ENCODE measurements at regions not wholly inside any gene's neighbourhood (a gene's known extent, or its start where the extent isn't known, plus 50 kb on each side); places are given as distances from the start of the nearest gene placed in this dataset.

GRCh38 chr2:241990466-241990865, 120.9 kb downstream of the RTP5 start:
- H3K36me3 ChIP-seq (ENCODE audit: control insufficient read depth, insufficient read depth, low read length): no peaks in the 10 kb centered on the region
- CTCF ChIA-PET: no interaction called here
- DNase-seq (ENCODE audit: low read depth): no peak
- POLR2A ChIA-PET: interaction anchor here (0.7 kb wide), 1 partner anchor 16 kb away, joined by 6 read pairs; no protein-coding TSS in a partner anchor
- TF ChIP-seq, protein P1, sequence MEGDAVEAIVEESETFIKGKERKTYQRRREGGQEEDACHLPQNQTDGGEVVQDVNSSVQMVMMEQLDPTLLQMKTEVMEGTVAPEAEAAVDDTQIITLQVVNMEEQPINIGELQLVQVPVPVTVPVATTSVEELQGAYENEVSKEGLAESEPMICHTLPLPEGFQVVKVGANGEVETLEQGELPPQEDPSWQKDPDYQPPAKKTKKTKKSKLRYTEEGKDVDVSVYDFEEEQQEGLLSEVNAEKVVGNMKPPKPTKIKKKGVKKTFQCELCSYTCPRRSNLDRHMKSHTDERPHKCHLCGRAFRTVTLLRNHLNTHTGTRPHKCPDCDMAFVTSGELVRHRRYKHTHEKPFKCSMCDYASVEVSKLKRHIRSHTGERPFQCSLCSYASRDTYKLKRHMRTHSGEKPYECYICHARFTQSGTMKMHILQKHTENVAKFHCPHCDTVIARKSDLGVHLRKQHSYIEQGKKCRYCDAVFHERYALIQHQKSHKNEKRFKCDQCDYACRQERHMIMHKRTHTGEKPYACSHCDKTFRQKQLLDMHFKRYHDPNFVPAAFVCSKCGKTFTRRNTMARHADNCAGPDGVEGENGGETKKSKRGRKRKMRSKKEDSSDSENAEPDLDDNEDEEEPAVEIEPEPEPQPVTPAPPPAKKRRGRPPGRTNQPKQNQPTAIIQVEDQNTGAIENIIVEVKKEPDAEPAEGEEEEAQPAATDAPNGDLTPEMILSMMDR (IDR thresholded peaks at IDR 0.05; ENCODE audit: insufficient read depth, low read depth, low read length): no peak
- no peak overlapping the region for H3K4me3 ChIP-seq (ENCODE audit: low read depth, low read length)
- no peaks in the 10 kb centered on the region for H3K27me3 ChIP-seq (ENCODE audit: control insufficient read depth, insufficient read depth, low read length)

GRCh38 chr2:241991299-241991698, 121.8 kb downstream of the RTP5 start:
- TF ChIP-seq, protein P1 (IDR thresholded peaks at IDR 0.05; ENCODE audit: insufficient read depth, low read depth, low read length): no peak

DNA sequence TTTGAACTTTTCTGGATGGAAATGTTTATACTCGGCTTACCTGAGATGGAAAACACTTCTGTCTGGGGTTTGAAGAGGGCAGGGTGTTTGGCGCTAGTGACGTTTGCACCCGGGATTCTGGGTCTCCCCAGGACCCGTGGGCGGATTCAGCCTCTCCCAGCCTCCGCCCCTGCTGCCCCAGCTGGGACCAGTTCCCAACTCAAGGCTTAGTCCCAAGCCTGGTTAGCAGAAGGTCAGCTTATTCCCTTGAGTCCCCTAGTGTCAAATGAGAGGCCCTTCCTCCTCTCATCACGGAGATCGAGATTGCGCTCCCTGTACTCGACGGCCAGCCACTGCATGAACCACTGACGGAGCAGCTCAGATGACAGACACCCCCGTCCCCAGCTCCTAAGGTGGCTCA, 123.2 kb downstream of the RTP5 start:
- Histone ChIP-seq H3K36me3 (ENCODE audit: control insufficient read depth, insufficient read depth, low read length) (no peaks in the 10 kb centered on the region), H3K27me3 (ENCODE audit: control insufficient read depth, insufficient read depth, low read length) (no peaks in the 10 kb centered on the region), H3K4me3 (ENCODE audit: low read depth, low read length) (no peak overlapping the region)
- POLR2A ChIA-PET: no interaction called here
- TF ChIP-seq, protein P1 (IDR thresholded peaks at IDR 0.05; ENCODE audit: insufficient read depth, low read depth, low read length): no peak
- no peak for DNase-seq (ENCODE audit: low read depth)
- CTCF ChIA-PET: no interaction called here

More at GRCh38 chr2:241991299-241991698, 121.8 kb downstream of the RTP5 start:
- Histone ChIP-seq H3K36me3 (ENCODE audit: control insufficient read depth, insufficient read depth, low read length) (no peaks in the 10 kb centered on the region), H3K27me3 (ENCODE audit: control insufficient read depth, insufficient read depth, low read length) (no peaks in the 10 kb centered on the region), H3K4me3 (ENCODE audit: low read depth, low read length) (no peak overlapping the region)
- ChIA-PET CTCF (no interaction called here), POLR2A (no interaction called here)
- no peak for DNase-seq (ENCODE audit: low read depth)

DNA sequence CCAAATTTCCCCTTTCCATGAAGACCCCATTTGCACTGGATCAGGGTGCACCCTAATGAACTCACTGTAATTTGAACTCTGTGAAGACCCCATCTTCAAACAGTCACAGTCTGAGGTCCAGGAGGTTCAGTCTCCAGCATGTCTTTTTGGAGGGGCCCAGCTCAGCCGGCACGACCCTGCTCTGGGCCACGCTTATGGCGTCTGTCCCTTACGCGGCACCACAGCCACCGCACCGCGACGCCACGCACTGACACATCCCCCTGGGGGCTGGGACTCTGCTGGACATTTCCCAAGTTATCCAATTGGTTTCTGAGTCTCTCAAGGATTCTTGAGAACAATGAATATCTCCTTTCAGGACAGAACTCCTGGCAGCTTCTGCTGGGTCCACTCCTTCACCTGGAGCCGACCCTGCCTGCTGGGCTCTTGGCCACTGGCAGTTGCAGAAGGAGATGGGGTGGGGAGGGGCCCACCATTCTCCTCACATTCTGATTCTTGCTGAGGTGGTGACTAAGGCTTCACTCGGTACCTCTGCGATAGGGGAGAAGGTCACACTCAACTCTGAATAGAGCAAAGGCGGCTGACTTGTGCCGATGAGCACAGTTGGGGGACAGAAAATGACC, 124.0 kb downstream of the RTP5 start:
- CTCF ChIA-PET: no interaction called here
- Histone ChIP-seq H3K27me3 (ENCODE audit: control insufficient read depth, insufficient read depth, low read length) (no peaks in the 10 kb centered on the region), H3K36me3 (ENCODE audit: control insufficient read depth, insufficient read depth, low read length) (no peaks in the 10 kb centered on the region), H3K4me3 (ENCODE audit: low read depth, low read length) (no peak overlapping the region)
- DNase-seq (ENCODE audit: low read depth): no peak
- TF ChIP-seq, protein P1 (IDR thresholded peaks at IDR 0.05; ENCODE audit: insufficient read depth, low read depth, low read length): no peak
- POLR2A ChIA-PET: no interaction called here

GRCh38 chr2:241994086-241994485, 124.6 kb downstream of the RTP5 start:
- H3K4me3 ChIP-seq (ENCODE audit: low read depth, low read length): no peak overlapping the region
- POLR2A ChIA-PET: no interaction called here
- H3K27me3 ChIP-seq (ENCODE audit: control insufficient read depth, insufficient read depth, low read length): no peaks in the 10 kb centered on the region
- H3K36me3 ChIP-seq (ENCODE audit: control insufficient read depth, insufficient read depth, low read length): no peaks in the 10 kb centered on the region
- CTCF ChIA-PET: no interaction called here
- DNase-seq (ENCODE audit: low read depth): no peak
- TF ChIP-seq, protein P1 (IDR thresholded peaks at IDR 0.05; ENCODE audit: insufficient read depth, low read depth, low read length): no peak

Data from BJ (cell line).